CD14-positive monocyte (primary cell): ENCODE measurements at regions not wholly inside any gene's neighbourhood (a gene's known extent, or its start where the extent isn't known, plus 50 kb on each side); places are given as distances from the start of the nearest gene placed in this dataset.

Experiments used
- DNase-seq, 3 donors: peaks; one replicate each; pipeline ENCODE4 v3.0.0-alpha.2; 2011 to 2022
- H2AFZ ChIP-seq: 2 replicates; pipeline ENCODE4 v1.6.0; 2012; ENCODE audit warnings: mild to moderate bottlenecking, low read depth, low read length, inconsistent platforms; ENCODE audit not compliant: insufficient read depth, poor library complexity, severe bottlenecking
- H3K27ac ChIP-seq, 2 donors: 1 replicate in 1 of 2; 2 replicates in 1 of 2; pipeline ENCODE4 v1.5.1; 2012 to 2013; ENCODE audit warnings: low read length in 2 of 2, control low read depth in 1 of 2, inconsistent platforms in 1 of 2, low read depth in 1 of 2, mild to moderate bottlenecking in 1 of 2
- H3K27me3 ChIP-seq, 2 donors: one replicate each; pipeline versions ENCODE4 v1.6.0 to v1.6.1; 2011 to 2013; ENCODE audit warnings: low read length in 2 of 2; ENCODE audit not compliant: control insufficient read depth in 2 of 2, insufficient read depth in 2 of 2
- H3K36me3 ChIP-seq, 2 donors: replicated peaks in 1 of 2; 1 replicate in 1 of 2; 2 replicates in 1 of 2; pipeline versions ENCODE4 v1.5.1 to v1.6.1; 2012 to 2013; ENCODE audit warnings: low read length in 2 of 2, control low read depth in 1 of 2, inconsistent platforms in 1 of 2, mild to moderate bottlenecking in 1 of 2; ENCODE audit not compliant: insufficient read depth in 2 of 2, control insufficient read depth in 1 of 2
- H3K4me1 ChIP-seq, 2 donors: 1 replicate in 1 of 2; 2 replicates in 1 of 2; pipeline versions ENCODE4 v1.5.1 to v1.6.1; 2012 to 2013; ENCODE audit warnings: low read length in 2 of 2, control low read depth in 1 of 2, inconsistent platforms in 1 of 2, mild to moderate bottlenecking in 1 of 2, moderate library complexity in 1 of 2; ENCODE audit not compliant: insufficient read depth in 2 of 2, control insufficient read depth in 1 of 2
- H3K4me2 ChIP-seq: replicated peaks from 2 replicates; pipeline ENCODE3; 2012; ENCODE audit warnings: low read length, moderate library complexity, mild to moderate bottlenecking; ENCODE audit not compliant: poor library complexity, severe bottlenecking; ENCODE audit errors: extremely low read depth
- H3K4me3 ChIP-seq, 3 experiments: fragments of 200-600 bp in 1 of 3; sonication (generic) in 1 of 3; replicated peaks in 1 of 3; 1 replicate in 2 of 3; 2 replicates in 1 of 3; pipeline ENCODE4 v1.5.1; 2011 to 2013; ENCODE audit warnings: low read length in 3 of 3, mild to moderate bottlenecking in 3 of 3, control low read depth in 2 of 3, low read depth in 2 of 3, inconsistent platforms in 1 of 3, moderate library complexity in 1 of 3
- H3K79me2 ChIP-seq: 2 replicates; pipeline ENCODE4 v1.6.0; 2012; ENCODE audit warnings: mild to moderate bottlenecking, control low read depth, inconsistent platforms, low read length, moderate library complexity; ENCODE audit not compliant: insufficient read depth
- H3K9ac ChIP-seq: 2 replicates; pipeline ENCODE4 v1.6.0; 2017; ENCODE audit warnings: low read length, mild to moderate bottlenecking; ENCODE audit not compliant: insufficient read depth, poor library complexity, severe bottlenecking
- H3K9me3 ChIP-seq, 2 donors: replicated peaks in 1 of 2; 1 replicate in 1 of 2; 2 replicates in 1 of 2; pipeline versions ENCODE4 v1.5.1 to v1.6.1; 2012 to 2013; ENCODE audit warnings: low read length in 2 of 2, control low read depth in 1 of 2; ENCODE audit not compliant: control insufficient read depth in 1 of 2, insufficient read depth in 1 of 2
- H4K20me1 ChIP-seq: 2 replicates; pipeline ENCODE4 v1.6.0; 2012; ENCODE audit warnings: mild to moderate bottlenecking, low read length, control low read depth, moderate library complexity; ENCODE audit not compliant: insufficient read depth
- H3K27ac Mint-ChIP-seq, 7 donors: one replicate each; pipeline ENCODE4 v1.8.0; 2020; ENCODE audit warnings: mild to moderate bottlenecking in 7 of 7, mixed read lengths in 7 of 7, moderate library complexity in 6 of 7, inconsistent platforms in 2 of 7
- H3K27me3 Mint-ChIP-seq, 3 donors: one replicate each; pipeline ENCODE4 v1.8.0; 2021 to 2022; ENCODE audit warnings: low read depth in 3 of 3, mild to moderate bottlenecking in 3 of 3, mixed read lengths in 3 of 3, moderate library complexity in 3 of 3, inconsistent platforms in 1 of 3
- H3K36me3 Mint-ChIP-seq, 2 donors: one replicate each; pipeline ENCODE4 v1.8.0; 2020; ENCODE audit warnings: mixed read lengths in 2 of 2, inconsistent platforms in 1 of 2, mild to moderate bottlenecking in 1 of 2
- H3K4me1 Mint-ChIP-seq: one replicate; pipeline ENCODE4 v1.8.0; 2020; ENCODE audit warnings: mild to moderate bottlenecking, mixed read lengths
- H3K4me3 Mint-ChIP-seq, 2 donors: one replicate each; pipeline ENCODE4 v1.8.0; 2020; ENCODE audit warnings: mild to moderate bottlenecking in 2 of 2, mixed read lengths in 2 of 2, moderate library complexity in 1 of 2
- H3K9me3 Mint-ChIP-seq, 7 donors: one replicate each; pipeline ENCODE4 v1.8.0; 2020 to 2022; ENCODE audit warnings: mixed read lengths in 7 of 7, mild to moderate bottlenecking in 6 of 7, moderate library complexity in 6 of 7, inconsistent platforms in 2 of 7
- WGBS: methylation state at CpG from one replicate; pipeline ENCODE4 v1.1.5; 2013; ENCODE audit warnings: missing lambda C conversion rate; ENCODE audit not compliant: insufficient coverage; 5-methylcytosine and 5-hydroxymethylcytosine counted together
- intact Hi-C, 2 donors: fragments of 100-400 bp; cut with micrococcal nuclease; formaldehyde crosslinking; loops; one replicate each; pipeline versions ENCODE4 v1.15.0 to v1.15.1; 2023
- TF ChIP-seq, protein P1 (sequence below): fragments of 200-600 bp; IDR thresholded peaks from one replicate; pipeline ENCODE4 v1.8.0; 2022; ENCODE audit warnings: antibody characterized with exemption, mild to moderate bottlenecking

DNA sequence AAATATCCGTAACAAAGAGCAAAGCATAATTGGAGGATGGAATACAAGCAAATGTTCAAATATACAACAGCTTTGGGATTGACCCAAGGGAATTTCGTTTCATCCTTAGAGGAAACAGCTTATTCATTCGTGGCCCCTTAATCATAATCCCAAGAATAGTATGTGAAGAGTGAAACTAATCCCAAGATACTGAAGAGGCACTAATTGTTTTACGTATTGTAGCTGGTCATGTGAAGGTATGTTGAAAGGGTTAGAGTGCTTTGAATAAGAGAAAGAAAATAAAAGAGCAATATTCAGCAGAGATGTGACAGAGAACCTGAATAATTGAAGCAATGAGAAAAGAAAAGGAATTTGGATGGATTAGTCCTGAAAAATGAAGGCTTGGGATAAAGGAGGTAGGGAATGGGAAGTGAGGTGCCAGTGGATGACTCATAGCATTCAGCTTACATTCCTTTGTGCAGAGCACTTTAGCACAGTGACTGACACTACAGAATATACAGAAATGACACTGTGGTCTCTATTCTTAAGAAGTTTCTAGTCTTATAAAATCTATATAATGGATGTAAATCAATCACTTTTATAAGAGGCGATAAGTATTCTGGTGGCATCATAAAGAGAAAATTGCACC, 221.9 kb downstream of the TLR4 start:
- H3K27ac Mint-ChIP-seq, result no peak overlapping the region
- H3K79me2 ChIP-seq, result no peaks in the 10 kb centered on the region
- no peak overlapping the region for H3K4me3 ChIP-seq
- no peaks in the 10 kb centered on the region for H3K9me3 Mint-ChIP-seq
- no peaks in the 10 kb centered on the region for H3K4me1 ChIP-seq
- WGBS, result no CpG with 5 or more reads among the region's 5 CpGs
- H3K27ac ChIP-seq, result no peak overlapping the region
- no peaks in the 10 kb centered on the region for H4K20me1 ChIP-seq
- H3K36me3 Mint-ChIP-seq, result no peaks in the 10 kb centered on the region
- H3K9ac ChIP-seq, result no peak overlapping the region
- no peak for DNase-seq
- no peak overlapping the region for H3K4me3 Mint-ChIP-seq
- H3K4me1 Mint-ChIP-seq, result no peaks in the 10 kb centered on the region
- no peaks in the 10 kb centered on the region for H3K9me3 ChIP-seq
- peaks cover 0 to 3% (median 2%) of the 10 kb centered on the region in 3 donors for H3K27me3 Mint-ChIP-seq
- TF ChIP-seq, protein P1, sequence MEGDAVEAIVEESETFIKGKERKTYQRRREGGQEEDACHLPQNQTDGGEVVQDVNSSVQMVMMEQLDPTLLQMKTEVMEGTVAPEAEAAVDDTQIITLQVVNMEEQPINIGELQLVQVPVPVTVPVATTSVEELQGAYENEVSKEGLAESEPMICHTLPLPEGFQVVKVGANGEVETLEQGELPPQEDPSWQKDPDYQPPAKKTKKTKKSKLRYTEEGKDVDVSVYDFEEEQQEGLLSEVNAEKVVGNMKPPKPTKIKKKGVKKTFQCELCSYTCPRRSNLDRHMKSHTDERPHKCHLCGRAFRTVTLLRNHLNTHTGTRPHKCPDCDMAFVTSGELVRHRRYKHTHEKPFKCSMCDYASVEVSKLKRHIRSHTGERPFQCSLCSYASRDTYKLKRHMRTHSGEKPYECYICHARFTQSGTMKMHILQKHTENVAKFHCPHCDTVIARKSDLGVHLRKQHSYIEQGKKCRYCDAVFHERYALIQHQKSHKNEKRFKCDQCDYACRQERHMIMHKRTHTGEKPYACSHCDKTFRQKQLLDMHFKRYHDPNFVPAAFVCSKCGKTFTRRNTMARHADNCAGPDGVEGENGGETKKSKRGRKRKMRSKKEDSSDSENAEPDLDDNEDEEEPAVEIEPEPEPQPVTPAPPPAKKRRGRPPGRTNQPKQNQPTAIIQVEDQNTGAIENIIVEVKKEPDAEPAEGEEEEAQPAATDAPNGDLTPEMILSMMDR, result no peak
- no peaks in the 10 kb centered on the region for H3K36me3 ChIP-seq
- H2AFZ ChIP-seq, result no peak overlapping the region
- intact Hi-C loops, result no loop called here
- H3K4me2 ChIP-seq, result no peak overlapping the region
- peaks cover 0 to 2% of the 10 kb centered on the region in 2 donors for H3K27me3 ChIP-seq

DNA sequence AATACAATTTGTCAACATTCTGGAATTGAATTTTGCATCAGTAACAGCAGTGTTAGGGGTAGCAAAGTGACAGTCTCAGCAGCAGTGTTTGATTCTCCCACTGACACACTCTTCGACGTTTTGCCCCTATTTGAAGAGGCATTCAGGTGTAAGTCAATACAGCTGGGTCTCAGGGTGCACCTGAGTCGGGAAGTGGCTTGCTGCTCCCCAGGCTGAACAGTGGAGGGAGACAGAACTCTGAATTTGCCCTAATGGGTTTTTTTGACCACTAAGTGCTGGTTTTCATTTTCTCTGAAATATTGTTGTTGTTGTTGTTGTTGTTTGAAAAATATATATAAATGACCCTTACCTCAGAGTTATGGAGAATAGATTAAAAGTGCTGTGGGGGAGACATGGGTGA, 223.2 kb downstream of the TLR4 start:
- no peak for DNase-seq
- Mint-ChIP-seq H3K27ac (no peak overlapping the region), H3K27me3 (peaks cover 0 to 3% (median 2%) of the 10 kb centered on the region in 3 donors), H3K9me3 (peaks cover 0 to 3% (median 0%) of the 10 kb centered on the region in 7 donors), H3K4me3 (no peak overlapping the region), H3K36me3 (no peaks in the 10 kb centered on the region), H3K4me1 (no peaks in the 10 kb centered on the region)
- Histone ChIP-seq H3K79me2 (no peaks in the 10 kb centered on the region), H3K4me3 (no peak overlapping the region), H3K9me3 (no peaks in the 10 kb centered on the region), H3K36me3 (no peaks in the 10 kb centered on the region), H4K20me1 (no peaks in the 10 kb centered on the region), H3K4me2 (no peak overlapping the region), H3K4me1 (no peaks in the 10 kb centered on the region), H3K27ac (no peak overlapping the region), H3K27me3 (peaks cover 0 to 2% of the 10 kb centered on the region in 2 donors), H3K9ac (no peak overlapping the region), H2AFZ (no peak overlapping the region)
- intact Hi-C loops, result no loop called here
- 54% methylated on average over 3 of the region's 3 CpGs for WGBS
- TF ChIP-seq, protein P1, result no peak
